ENCODE measurements at regions not wholly inside any gene's neighbourhood (a gene's known extent, or its start where the extent isn't known, plus 50 kb on each side); places are given as distances from the start of the nearest gene placed in this dataset.

GRCh38 chr6:2503816-2504494 lies 246.8 kb downstream of the MYLK4 start (continued):
- TF ChIP-seq PLSCR1 (CRISPR knock-in tag; IDR thresholded peaks at IDR 0.05; ENCODE audit: borderline replicate concordance), result no peak
- TF ChIP-seq ZNF7 (CRISPR knock-in tag; IDR thresholded peaks at IDR 0.05), result no peak
- no peak for TF ChIP-seq SKIL (CRISPR knock-in tag; IDR thresholded peaks at IDR 0.05; ENCODE audit: borderline replicate concordance)
- no peak for TF ChIP-seq ZNF264 (CRISPR knock-in tag; IDR thresholded peaks at IDR 0.05)
- no peak for TF ChIP-seq ZNF788 (CRISPR knock-in tag; IDR thresholded peaks at IDR 0.05; ENCODE audit: borderline replicate concordance)
- no peak for TF ChIP-seq GPN1 (CRISPR knock-in tag; IDR thresholded peaks at IDR 0.05; ENCODE audit: borderline replicate concordance)
- no peak for TF ChIP-seq NFYB (CRISPR knock-in tag; IDR thresholded peaks at IDR 0.05)
- TF ChIP-seq ZNF496 (CRISPR knock-in tag; IDR thresholded peaks at IDR 0.05; ENCODE audit: insufficient replicate concordance), result no peak
- no peak for TF ChIP-seq RNF219 (CRISPR knock-in tag; IDR thresholded peaks at IDR 0.05)
- TF ChIP-seq ELF4 (CRISPR knock-in tag; IDR thresholded peaks at IDR 0.05; ENCODE audit: borderline replicate concordance), result no peak
- no peak for TF ChIP-seq ZNF687 (CRISPR knock-in tag; IDR thresholded peaks at IDR 0.05)
- no peak for TF ChIP-seq WIZ (CRISPR knock-in tag; IDR thresholded peaks at IDR 0.05)
- no peak for TF ChIP-seq AGO2 (optimal IDR thresholded peaks at IDR 0.05; ENCODE audit: low read depth, low read length)
- no peak for TF ChIP-seq FIP1L1 (IDR thresholded peaks at IDR 0.05; ENCODE audit: borderline replicate concordance, insufficient read depth, low read depth, low read length)
- TF ChIP-seq ZNF512 (CRISPR knock-in tag; IDR thresholded peaks at IDR 0.05), result no peak
- no peak for TF ChIP-seq ZNF577 (CRISPR knock-in tag; IDR thresholded peaks at IDR 0.05; ENCODE audit: borderline replicate concordance, low read depth)
- TF ChIP-seq TBX3 (IDR thresholded peaks at IDR 0.05; ENCODE audit: borderline replicate concordance), result peak; percentile 66; the same call in 1 of the 2 replicates
